ENCODE measurements at regions not wholly inside any gene's neighbourhood (a gene's known extent, or its start where the extent isn't known, plus 50 kb on each side); places are given as distances from the start of the nearest gene placed in this dataset.
A peak's percentile ranks its signal among the peaks of the same experiment; 100 is the strongest.

- DNase-seq: no peak
Observed at GRCh38 chr6:125662296-125662695, 87.1 kb upstream of the HEY2 start.

GRCh38 chr6:125665295-125665814 lies 84.1 kb upstream of the HEY2 start:
- DNase-seq: no peak

GRCh38 chr6:125667326-125667725 lies 82.1 kb upstream of the HEY2 start:
- no peak for DNase-seq

GRCh38 chr6:125668071-125668470 lies 81.4 kb upstream of the HEY2 start:
- no peak for DNase-seq

- no peak for DNase-seq
Observed at GRCh38 chr6:125670568-125670967, 78.9 kb upstream of the HEY2 start.

GRCh38 chr6:125671323-125671722 lies 78.1 kb upstream of the HEY2 start:
- no peak for DNase-seq

- DNase-seq: no peak
Observed at GRCh38 chr6:125674230-125674629, 75.2 kb upstream of the HEY2 start.

GRCh38 chr6:125678601-125679000 lies 70.8 kb upstream of the HEY2 start:
- DNase-seq: peak; percentile 20

- DNase-seq: no peak
Observed at GRCh38 chr6:125679128-125679527, 70.3 kb upstream of the HEY2 start.

- DNase-seq: no peak
Observed at GRCh38 chr6:125679651-125680050, 69.8 kb upstream of the HEY2 start.

- DNase-seq: no peak
Observed at GRCh38 chr6:125682939-125683338, 66.5 kb upstream of the HEY2 start.

GRCh38 chr6:125688138-125688537 lies 61.3 kb upstream of the HEY2 start:
- no peak for DNase-seq

- DNase-seq: no peak
Observed at GRCh38 chr6:125693480-125693879, 56.0 kb upstream of the HEY2 start.

GRCh38 chr6:125699591-125699990 lies 49.8 kb upstream of the HEY2 start:
- DNase-seq: no peak

Data from NCI-H524 treated with DMSO at 0.1 percent for 48 hours (cell line).